22Rv1 (cell line): ENCODE measurements at regions not wholly inside any gene's neighbourhood (a gene's known extent, or its start where the extent isn't known, plus 50 kb on each side); places are given as distances from the start of the nearest gene placed in this dataset.

Experiments used
- H3K27ac ChIP-seq: fragments of 450-650 bp; 2 replicates; pipeline ENCODE4 v1.5.1; 2017
- ZFX ChIP-seq: fragments of 450-650 bp; IDR thresholded peaks from 2 replicates; pipeline ENCODE4 v1.6.1; 2017; ENCODE audit warnings: antibody characterized with exemption, borderline replicate concordance
- TF ChIP-seq, protein P1 (sequence below): fragments of 450-650 bp; IDR thresholded peaks from 2 replicates; pipeline ENCODE4 v1.5.1; 2017; ENCODE audit warnings: mild to moderate bottlenecking

DNA sequence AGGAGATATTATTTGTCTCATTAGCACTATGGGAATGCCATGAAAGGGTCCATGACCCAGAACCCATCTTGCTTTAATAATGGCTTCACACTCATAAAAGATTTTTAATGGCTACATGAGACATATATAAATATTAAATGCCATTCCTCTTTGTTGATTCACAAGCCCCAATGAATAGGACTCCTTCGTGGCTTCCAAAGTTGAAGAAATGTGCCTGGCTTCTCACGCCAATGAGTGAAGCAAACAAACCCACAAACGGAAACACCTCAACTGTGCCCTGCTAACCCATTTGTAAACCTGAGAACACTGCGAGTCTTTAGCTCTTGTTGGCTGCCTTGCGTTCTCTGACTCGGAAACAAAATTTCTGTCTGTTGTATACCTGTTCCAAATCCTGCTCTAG lies 381.7 kb upstream of the DDHD1 start:
- TF ChIP-seq, protein P1, sequence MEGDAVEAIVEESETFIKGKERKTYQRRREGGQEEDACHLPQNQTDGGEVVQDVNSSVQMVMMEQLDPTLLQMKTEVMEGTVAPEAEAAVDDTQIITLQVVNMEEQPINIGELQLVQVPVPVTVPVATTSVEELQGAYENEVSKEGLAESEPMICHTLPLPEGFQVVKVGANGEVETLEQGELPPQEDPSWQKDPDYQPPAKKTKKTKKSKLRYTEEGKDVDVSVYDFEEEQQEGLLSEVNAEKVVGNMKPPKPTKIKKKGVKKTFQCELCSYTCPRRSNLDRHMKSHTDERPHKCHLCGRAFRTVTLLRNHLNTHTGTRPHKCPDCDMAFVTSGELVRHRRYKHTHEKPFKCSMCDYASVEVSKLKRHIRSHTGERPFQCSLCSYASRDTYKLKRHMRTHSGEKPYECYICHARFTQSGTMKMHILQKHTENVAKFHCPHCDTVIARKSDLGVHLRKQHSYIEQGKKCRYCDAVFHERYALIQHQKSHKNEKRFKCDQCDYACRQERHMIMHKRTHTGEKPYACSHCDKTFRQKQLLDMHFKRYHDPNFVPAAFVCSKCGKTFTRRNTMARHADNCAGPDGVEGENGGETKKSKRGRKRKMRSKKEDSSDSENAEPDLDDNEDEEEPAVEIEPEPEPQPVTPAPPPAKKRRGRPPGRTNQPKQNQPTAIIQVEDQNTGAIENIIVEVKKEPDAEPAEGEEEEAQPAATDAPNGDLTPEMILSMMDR = no peak
- TF ChIP-seq ZFX = no peak
- no peak overlapping the region for H3K27ac ChIP-seq

DNA sequence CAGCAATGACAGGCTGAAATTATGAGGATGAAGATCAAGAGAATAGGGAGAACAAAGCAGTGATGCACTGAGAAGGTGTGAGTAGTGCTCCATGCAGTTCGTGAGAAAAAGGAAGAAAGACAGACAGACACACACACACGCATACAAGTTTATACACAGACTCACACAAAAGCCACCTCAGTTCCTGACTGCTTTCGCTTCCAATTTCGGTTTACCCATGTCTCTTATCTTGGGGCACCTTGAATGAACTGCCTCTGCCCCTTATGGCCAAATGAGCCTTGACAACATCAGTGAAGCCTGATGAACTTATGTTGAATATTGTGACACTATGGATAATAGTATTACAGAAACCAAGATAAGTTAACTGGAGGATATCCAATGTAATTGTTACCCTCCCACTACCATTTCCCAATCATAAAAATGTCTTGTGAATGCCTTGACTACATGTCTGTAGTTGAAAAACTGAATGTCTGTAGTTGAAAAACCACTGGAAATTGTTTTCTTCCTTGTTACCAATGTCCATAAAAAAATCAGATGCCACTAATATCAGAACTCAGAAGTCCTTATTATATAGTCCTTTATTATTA lies 380.4 kb upstream of the DDHD1 start:
- TF ChIP-seq, protein P1 = no peak
- no peak for TF ChIP-seq ZFX
- no peak overlapping the region for H3K27ac ChIP-seq

DNA sequence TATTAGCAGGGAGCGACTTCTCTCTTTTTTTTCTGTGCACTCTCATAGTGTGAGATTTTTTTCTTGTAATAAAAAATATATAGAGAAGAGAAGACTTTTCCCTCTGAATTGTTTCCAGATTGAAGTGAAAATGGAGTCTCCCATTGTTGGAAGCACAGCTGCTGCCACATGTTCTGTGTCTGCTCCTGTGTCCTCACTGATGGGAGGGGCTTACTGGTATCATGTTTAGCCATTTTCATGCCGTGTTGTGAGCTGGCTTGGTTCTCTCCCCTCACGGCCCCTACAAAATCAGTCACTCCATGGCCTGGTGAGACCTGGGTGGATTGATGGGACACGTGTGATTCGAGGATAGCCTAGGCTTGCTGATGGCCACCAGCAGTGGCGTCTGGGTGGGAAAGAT lies 379.7 kb upstream of the DDHD1 start:
- no peak for TF ChIP-seq ZFX
- TF ChIP-seq, protein P1 = no peak
- H3K27ac ChIP-seq = no peak overlapping the region

DNA sequence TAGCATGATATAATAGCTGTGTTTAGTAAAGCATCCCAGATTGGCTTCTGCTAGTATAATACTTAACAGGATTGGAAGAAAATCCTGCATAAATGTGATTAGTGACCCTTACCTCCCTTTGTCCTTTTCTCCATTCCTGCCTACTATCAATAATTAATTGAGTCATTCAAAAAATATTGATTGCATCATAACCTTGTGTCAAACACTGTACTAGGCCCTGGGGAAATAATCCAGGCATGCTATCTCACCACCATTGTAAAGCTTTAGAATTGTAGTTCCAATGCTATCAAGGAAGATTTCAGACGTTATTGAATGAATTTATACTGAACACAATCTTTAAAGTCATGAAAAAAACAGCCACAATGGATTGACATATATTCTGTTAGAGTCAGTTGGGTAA lies 378.6 kb upstream of the DDHD1 start:
- no peak overlapping the region for H3K27ac ChIP-seq
- TF ChIP-seq ZFX = no peak
- TF ChIP-seq, protein P1 = no peak

DNA sequence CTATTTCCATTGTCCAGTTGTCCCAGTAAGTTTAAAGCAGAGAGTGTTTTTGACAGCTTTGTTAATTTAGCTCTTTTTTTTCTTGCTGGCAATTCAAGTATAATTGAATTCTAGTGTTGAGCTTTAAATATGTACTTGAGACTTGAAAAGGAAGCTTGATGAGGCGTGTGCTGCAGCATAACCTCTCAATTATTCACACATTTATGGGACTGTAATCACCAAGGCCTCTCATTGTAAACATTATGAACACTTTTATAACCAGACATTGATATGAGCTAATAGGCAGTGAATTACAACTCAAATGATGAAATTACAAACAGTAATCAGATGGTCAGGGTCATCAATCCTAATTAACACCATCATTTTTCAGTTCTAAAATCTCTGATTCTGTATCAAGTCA lies 378.0 kb upstream of the DDHD1 start:
- TF ChIP-seq, protein P1 = no peak
- no peak for TF ChIP-seq ZFX
- H3K27ac ChIP-seq = no peak overlapping the region

DNA sequence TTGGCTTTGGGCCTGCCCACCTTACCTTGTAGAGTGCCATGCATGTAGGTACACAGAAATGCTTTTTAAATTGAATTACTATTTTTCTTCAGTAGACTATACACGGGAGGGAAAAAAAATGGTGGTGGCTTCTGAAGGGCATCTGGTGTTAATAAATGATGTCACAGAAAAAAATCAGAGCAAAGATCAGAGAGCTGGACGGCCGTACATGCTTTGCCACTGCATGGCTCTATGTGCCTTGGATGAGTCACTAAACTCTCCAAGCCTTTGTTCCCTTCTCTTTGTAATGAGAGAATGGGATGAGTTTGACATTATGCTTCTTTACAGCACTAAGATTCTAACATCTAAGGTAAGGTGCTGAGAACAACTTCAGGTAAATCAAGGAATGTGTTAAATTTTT lies 376.4 kb upstream of the DDHD1 start:
- TF ChIP-seq ZFX = no peak
- TF ChIP-seq, protein P1 = no peak
- H3K27ac ChIP-seq = no peak overlapping the region

DNA sequence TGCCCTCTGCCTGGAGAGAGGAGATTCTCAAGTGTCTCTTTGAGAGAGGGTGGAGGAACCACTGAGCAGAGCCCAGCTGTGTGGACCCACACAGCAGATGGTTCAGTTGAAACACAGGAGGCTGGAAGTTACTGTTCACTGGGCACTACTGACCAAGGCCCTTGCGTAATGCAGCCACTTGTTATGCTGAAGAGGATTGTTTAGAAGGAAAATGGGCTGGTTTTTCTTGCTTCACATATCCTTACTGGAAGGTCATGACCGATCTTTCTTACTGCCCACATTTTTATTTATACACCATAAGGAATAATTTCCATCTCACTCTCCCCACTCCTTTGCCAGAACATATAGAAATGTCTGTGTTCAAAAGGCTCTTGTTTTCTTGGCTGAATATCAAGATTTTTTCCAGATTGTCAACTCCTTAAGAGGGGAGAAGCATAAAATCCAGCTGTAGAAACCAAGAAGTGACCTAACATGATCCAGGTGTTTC lies 375.1 kb upstream of the DDHD1 start:
- TF ChIP-seq, protein P1 = no peak
- no peak for TF ChIP-seq ZFX
- H3K27ac ChIP-seq = no peak overlapping the region
